CD4-positive, alpha-beta T cell treated with Interleukin-15 for 4 hours (primary cell): ENCODE measurements at regions not wholly inside any gene's neighbourhood (a gene's known extent, or its start where the extent isn't known, plus 50 kb on each side); places are given as distances from the start of the nearest gene placed in this dataset.

Experiments used
- DNase-seq: peaks from one replicate; pipeline ENCODE4 v3.0.0-alpha.2; 2020; ENCODE audit warnings: low spot score

GRCh38 chr10:36224431-36224985, 582.4 kb upstream of the FZD8 start:
- no peak for DNase-seq

GRCh38 chr10:36221101-36221500, 579.0 kb upstream of the FZD8 start:
- DNase-seq = no peak

GRCh38 chr10:36220151-36220550, 578.1 kb upstream of the FZD8 start:
- DNase-seq = no peak

DNA sequence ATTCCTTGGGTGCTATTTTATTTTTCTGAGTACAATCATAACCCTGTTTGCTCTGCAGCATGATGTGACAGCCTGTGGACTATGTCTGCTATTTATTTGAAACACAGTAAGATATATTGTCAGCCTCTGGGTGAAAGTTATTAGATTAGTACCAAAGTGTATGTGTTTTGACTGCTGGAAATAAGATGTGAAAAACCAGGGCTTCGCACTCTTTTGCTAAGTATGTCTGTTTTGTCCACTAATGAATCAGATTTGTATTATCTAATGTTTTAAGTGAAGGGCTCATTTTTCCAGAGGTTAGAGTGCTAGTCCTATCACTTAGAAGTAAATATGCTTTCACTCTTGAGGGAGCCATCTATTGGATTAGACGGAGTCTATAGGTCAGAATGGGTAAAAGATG, 569.8 kb upstream of the FZD8 start:
- no peak for DNase-seq

- no peak for DNase-seq
Measured at GRCh38 chr10:36209480-36209879, 567.4 kb upstream of the FZD8 start.

DNA sequence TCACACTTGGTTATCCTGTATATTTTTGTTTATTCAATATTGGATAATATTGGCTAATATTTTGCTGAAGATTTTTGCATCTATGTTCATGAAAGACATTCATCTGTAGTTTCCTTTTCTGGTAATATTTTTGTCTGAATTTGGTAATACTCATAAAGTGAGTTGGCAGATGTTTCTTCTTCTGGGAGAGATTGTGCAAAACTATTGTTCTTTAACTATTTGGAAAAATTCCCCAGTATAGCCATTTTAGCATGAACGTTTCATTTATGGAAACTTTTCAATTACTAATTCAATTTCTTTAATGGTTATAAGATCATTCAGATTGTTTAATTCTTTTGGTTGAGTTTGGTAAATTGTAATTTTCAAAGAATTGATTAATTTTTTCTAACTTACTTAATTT, 560.8 kb upstream of the FZD8 start:
- DNase-seq = no peak

- no peak for DNase-seq
Measured at GRCh38 chr10:36200577-36200976, 558.5 kb upstream of the FZD8 start.

DNA sequence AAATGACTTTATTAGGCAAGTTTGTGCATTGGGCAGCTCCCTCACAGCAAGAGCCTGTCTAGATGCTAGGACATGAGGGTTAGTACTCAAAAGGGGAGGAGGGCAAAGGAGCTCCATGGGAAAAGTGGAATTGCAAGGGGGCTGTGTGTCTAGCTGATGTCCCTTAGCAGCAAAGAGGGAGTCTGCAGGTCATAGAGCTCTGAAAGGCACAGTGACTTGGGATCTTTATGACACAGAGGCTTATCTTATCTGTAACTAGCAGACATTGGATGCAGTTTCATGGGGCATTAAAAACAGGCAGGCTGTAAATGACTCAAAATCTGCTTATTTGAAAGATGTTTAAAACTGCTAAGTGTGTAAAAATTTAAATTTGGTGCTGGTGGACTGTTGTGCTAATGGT, 556.2 kb upstream of the FZD8 start:
- DNase-seq = no peak

DNA sequence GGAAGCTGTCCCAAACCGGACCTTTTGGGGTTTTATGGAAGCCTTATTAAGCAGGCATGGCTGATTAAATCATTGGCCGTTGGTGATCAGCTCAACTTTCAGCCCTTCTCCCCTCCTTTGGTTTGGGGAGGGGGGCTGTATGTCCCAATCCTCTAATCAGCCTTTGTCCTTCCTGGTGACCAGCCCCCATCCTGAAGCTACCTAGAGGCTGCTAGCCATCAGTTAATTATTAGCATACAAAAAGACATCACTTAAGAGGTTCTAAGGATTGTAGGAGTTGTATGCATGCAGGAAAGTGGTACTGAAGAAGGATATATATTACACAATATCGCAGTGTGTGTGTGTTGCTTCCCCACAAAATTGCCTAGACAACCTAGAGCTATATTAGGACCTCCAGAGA, 553.3 kb upstream of the FZD8 start:
- DNase-seq = no peak

DNA sequence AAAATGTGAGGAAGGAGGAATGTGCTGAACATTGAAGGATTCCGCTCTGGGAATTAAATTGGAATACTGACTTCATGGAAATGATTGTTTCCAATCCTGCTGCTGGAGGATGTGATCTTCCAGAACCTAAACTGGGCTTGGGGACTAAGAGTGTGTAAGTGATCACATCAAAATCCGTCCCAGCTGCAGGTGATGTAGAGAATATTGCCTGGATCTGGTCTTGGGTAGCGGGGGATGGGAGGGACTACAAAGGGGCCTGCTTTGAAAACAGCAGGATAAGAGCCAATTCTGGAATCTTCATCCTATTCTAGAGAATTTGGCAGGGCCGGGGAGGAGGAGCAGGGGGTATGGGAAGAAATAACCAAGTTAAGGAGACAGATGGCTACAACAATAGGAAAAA, 552.2 kb upstream of the FZD8 start:
- no peak for DNase-seq

GRCh38 chr10:36191009-36191408, 548.9 kb upstream of the FZD8 start:
- DNase-seq = no peak

- no peak for DNase-seq
Measured at GRCh38 chr10:36188461-36188860, 546.4 kb upstream of the FZD8 start.

DNA sequence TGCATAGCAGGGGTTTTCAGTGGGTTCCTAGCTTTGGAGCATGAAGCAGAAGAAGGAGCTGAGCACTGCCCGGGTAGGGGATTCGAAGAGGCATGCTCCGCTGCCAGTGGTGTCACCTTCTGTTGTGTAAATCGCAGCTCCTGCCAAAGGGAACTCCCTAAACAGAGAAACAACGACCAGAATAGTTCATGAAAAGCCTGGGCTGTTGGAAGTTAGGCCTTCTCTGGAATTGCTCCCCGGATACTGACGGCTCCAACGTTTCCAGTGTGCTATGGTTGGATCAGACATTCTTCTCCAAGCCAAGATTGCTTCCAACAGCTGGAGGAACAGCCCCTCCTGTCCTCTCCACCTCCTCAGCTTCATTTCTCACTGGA, 546.0 kb upstream of the FZD8 start:
- no peak for DNase-seq

DNA sequence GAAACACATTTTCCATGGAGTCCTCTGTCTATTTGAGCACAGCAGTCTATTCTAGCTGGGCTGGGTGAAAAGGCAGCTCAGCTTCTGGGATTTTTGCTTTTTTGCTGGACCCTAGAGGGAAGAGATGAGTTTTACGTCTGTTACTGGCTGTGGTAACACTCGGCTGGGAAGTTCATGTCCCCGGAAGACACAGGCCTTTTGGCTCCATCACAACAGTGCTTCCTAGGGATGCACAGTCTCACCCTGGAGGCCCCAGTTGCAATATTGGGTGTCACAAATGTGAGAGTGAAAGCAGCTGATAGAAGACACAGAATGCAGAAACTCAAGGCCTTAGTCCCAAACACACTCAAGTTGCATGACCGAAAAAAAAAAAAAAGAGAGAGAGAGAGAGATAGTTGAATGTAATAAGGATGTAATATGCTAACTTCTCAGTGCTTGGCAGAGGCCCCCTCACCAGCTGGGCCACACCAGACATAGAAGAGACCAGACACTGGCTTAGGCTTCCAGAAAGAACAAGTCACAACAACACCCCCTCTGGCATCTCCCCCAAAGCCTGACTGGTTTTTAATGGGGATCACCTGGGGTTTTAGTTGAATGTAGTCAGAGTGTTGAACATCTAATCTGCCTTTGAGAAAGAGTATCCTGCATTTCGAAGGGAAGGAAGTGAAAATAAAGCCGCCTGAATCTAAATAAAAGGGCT, 545.4 kb upstream of the FZD8 start:
- DNase-seq = no peak

DNA sequence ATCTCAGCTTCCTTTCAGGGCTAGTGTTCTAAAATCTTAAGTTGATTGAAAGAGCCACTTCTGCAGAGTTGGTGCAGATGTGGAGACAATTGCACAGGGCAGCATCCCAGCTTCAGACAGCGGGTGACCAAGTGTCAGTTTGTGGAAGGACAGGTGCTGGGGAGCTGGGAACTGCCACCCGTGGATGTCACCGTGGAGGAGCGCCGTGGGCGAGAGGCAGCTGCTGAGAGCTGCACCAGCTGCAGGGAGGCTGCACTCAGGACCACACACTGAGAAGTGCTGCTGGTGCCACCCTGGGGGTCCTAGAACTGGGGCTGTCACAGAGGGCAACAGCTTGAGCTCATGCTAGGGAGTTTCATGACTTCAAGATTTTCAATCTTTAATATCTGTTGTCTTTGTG, 543.0 kb upstream of the FZD8 start:
- DNase-seq = no peak

- no peak for DNase-seq
Measured at GRCh38 chr10:36183726-36184125, 541.6 kb upstream of the FZD8 start.

DNA sequence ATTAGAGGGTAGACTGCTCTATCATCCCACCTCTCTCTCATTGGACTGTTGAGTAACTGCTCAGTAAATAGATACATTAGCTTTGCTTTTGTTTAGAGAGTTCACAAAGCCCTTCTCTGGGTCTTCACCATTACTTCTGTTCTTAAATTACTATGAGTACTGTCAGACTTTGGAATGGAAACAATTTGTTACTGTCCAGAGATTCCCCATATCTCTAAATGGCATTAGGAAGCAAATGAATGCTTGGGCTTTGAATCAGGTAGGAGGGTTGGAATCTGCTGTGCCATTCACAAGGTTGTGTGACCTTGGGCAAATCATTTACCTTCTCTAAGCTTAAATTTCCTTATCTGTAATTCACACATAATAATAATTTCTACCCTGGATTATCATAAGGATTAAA, 541.0 kb upstream of the FZD8 start:
- DNase-seq = no peak

DNA sequence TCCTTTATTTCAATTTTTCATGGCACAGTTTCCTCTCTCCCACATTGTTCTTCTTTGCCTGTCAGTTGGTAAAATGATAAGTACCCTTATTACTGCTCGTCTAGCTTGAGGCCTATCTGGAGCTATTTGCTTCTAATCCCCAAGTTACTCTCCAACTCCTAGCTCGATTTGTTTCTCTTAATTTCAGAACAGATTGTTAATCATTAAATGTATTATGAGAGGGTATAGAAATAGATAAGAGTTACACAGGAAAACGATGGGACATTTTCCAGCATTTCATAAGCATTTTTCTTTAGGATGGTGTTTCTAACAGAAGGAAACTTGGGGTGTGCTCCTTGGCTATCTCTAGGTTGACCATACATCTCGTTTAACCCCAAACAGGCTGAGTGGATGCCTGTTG, 540.5 kb upstream of the FZD8 start:
- no peak for DNase-seq

GRCh38 chr10:36182179-36182566, 540.1 kb upstream of the FZD8 start:
- no peak for DNase-seq

- DNase-seq = no peak
Measured at GRCh38 chr10:36181426-36182178, 539.5 kb upstream of the FZD8 start.

DNA sequence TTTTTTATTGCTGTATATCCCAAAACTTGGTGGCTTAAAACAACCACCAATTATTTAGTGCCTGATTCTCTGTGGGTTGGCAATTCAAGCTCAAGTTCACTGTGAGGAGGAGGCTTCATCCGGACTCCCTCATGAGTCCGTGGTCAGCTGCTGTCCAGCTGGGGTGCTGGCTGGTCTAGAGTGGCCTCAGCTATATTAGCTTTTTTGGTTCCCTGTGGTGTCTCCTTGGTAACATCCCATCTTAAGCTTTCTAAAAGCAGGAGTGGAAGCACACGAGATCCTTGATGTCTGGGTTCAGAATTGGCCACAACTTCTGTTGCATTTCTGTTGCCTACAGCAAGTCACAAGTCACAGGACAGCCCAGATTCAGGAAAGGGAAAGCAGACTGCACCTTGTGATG, 536.5 kb upstream of the FZD8 start:
- no peak for DNase-seq

- no peak for DNase-seq
Measured at GRCh38 chr10:36177071-36177470, 535.0 kb upstream of the FZD8 start.

- DNase-seq = no peak
Measured at GRCh38 chr10:36175954-36176353, 533.9 kb upstream of the FZD8 start.

- DNase-seq = no peak
Measured at GRCh38 chr10:36173364-36173763, 531.3 kb upstream of the FZD8 start.
